ENCODE measurements at regions not wholly inside any gene's neighbourhood (a gene's known extent, or its start where the extent isn't known, plus 50 kb on each side); places are given as distances from the start of the nearest gene placed in this dataset.
"Not testable (repeated sequence)": the region's sequence is repeated elsewhere in the genome, so short reads cannot be mapped to it uniquely, and the experiment has no call there.

DNA sequence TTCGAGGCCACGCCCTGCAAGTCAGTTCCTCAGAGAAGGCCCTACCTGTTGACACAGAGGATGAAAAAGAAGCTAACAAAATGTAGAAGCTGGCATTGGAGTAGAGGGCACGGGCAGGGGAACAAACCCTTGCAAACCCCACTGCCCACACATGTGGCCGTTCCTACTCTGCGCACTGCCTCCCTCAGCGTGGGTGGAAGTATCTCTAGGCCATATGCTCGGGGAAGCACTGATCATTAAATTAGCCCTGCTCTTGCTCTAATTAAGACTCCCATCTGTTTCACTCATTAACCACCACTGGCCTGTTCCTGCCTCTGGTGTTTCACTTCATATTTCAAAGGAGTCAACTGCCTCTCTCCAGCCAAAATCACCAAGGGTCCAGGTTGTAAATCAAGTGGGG, 201.2 kb upstream of the SFSWAP start:
- TF ChIP-seq POLR2A (IDR thresholded peaks at IDR 0.05; ENCODE audit: low read length) = no peak
- no peak for TF ChIP-seq GATA1 (IDR thresholded peaks at IDR 0.05; ENCODE audit: low read depth, low read length)
- no peak for DNase-seq

GRCh38 chr12:131510431-131510830, 200.5 kb upstream of the SFSWAP start:
- no peak for TF ChIP-seq POLR2A (IDR thresholded peaks at IDR 0.05; ENCODE audit: low read length)
- TF ChIP-seq GATA1 (IDR thresholded peaks at IDR 0.05; ENCODE audit: low read depth, low read length) = no peak
- DNase-seq = no peak

- no peak for DNase-seq
- TF ChIP-seq POLR2A (IDR thresholded peaks at IDR 0.05; ENCODE audit: low read length) (no peak), GATA1 (IDR thresholded peaks at IDR 0.05; ENCODE audit: low read depth, low read length) (no peak)
Observed at GRCh38 chr12:131511391-131511802, 199.5 kb upstream of the SFSWAP start.

GRCh38 chr12:131511803-131512561, 198.9 kb upstream of the SFSWAP start:
- DNase-seq = no peak
- TF ChIP-seq GATA1 (IDR thresholded peaks at IDR 0.05; ENCODE audit: low read depth, low read length) = no peak
- no peak for TF ChIP-seq POLR2A (IDR thresholded peaks at IDR 0.05; ENCODE audit: low read length)

DNA sequence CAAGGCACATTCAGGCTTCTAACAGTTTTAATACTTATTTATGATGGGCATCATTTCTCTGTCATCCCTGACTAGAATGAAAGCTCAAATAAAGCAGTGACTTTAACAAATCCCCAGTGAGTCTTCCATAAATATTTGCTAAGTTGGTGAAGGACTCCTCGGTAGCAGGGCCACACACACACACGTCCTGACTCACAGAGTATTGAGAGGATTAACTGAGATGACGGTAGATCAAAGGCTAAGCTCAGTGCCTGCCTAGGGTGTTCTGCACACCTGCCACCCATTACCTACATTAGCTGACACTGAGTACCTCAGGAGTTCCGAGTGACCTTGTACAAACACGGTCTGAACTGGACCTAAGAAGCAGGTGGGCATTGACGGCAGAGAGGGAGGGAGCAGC, 197.3 kb upstream of the SFSWAP start:
- TF ChIP-seq POLR2A (IDR thresholded peaks at IDR 0.05; ENCODE audit: low read length) = no peak
- no peak for TF ChIP-seq GATA1 (IDR thresholded peaks at IDR 0.05; ENCODE audit: low read depth, low read length)
- no peak for DNase-seq

DNA sequence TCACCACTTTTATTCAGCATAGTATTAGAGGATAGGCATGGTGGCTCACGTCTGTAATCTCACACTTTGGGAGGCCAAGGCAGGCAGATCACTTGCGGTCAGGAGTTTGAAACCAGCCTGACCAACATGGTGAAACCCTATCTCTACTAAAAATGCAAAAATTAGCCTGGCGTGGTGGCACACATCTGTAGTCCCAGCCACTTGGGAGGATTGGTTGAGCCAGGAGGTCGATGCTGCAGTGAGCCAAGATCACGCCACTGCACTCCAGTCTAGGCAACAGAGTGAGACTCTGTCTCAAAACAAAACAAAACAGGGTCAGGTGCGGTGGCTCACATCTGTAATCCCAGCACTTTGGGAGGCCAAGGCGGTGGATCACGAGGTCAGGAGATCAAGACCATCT, 190.3 kb upstream of the SFSWAP start:
- DNase-seq = not testable (repeated sequence)

- no peak for DNase-seq
- TF ChIP-seq GATA1 (IDR thresholded peaks at IDR 0.05; ENCODE audit: low read depth, low read length) = no peak
Observed at GRCh38 chr12:131521326-131521725, 189.6 kb upstream of the SFSWAP start.

DNA sequence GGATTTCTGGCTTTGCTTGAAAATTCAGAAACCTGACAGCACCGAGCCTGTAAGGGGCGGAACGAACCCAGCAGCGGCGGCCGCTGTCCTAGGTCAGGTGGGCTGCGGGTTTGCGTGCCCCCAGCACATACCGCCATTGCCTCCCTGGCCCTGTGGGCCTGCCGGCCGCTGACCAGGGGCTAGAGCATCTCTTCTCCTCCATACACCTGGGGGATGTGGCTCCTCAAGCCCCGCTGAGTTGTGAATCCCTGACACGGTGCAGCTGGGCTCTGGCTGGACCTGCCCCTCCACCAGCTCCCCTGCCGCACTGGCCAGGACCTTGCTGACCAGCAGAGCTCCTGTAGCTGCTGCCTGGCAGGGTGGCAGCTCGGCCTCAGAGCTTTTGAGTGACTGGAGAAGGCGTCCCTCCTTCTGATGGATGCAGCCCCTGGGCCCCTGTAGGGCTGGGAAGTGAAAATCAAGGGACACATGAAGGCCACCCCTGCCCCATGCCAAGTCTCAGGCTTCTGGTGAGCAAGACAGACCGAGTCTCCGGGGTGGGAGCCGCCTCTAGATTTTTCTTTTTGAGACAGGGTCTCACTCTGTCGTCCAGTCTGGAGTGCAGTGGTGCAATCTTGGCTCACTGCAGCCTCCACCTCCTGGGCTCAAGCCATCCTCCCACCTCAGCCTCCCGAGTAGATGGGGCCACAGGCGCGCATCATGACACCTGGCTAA, 184.9 kb upstream of the SFSWAP start:
- no peak for TF ChIP-seq GATA1 (IDR thresholded peaks at IDR 0.05; ENCODE audit: low read depth, low read length)
- no peak for TF ChIP-seq POLR2A (IDR thresholded peaks at IDR 0.05; ENCODE audit: low read length)
- no peak for DNase-seq

DNA sequence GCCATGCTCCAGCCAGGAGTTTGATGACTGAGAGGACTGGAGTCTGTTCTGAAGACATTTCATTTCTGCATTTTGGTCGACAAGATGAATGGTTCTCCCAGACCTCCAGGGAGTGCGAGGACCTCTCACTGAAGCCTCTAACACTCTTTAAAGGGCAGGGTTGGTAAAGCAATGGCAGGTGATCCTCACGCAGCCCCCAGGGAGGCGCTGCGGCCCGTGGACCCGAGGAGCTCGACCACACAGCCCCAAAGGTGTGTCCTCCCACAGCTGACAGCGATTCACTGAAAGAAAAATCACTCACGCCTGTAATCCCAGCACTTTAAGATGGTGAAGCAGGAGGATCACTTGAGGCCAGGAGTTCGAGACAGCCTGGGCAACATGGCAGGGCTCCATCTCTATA, 183.8 kb upstream of the SFSWAP start:
- no peak for TF ChIP-seq GATA1 (IDR thresholded peaks at IDR 0.05; ENCODE audit: low read depth, low read length)
- no peak for TF ChIP-seq POLR2A (IDR thresholded peaks at IDR 0.05; ENCODE audit: low read length)
- no peak for DNase-seq

GRCh38 chr12:131527736-131528135, 183.2 kb upstream of the SFSWAP start:
- no peak for DNase-seq
- TF ChIP-seq GATA1 (IDR thresholded peaks at IDR 0.05; ENCODE audit: low read depth, low read length) (no peak), POLR2A (IDR thresholded peaks at IDR 0.05; ENCODE audit: low read length) (no peak)

- no peak for TF ChIP-seq GATA1 (IDR thresholded peaks at IDR 0.05; ENCODE audit: low read depth, low read length)
- no peak for DNase-seq
Observed at GRCh38 chr12:131528144-131528543, 182.7 kb upstream of the SFSWAP start.

GRCh38 chr12:131528667-131529066, 182.2 kb upstream of the SFSWAP start:
- DNase-seq = no peak
- no peak for TF ChIP-seq GATA1 (IDR thresholded peaks at IDR 0.05; ENCODE audit: low read depth, low read length)
- TF ChIP-seq POLR2A (IDR thresholded peaks at IDR 0.05; ENCODE audit: low read length) = no peak

- TF ChIP-seq GATA1 (IDR thresholded peaks at IDR 0.05; ENCODE audit: low read depth, low read length) = no peak
- TF ChIP-seq POLR2A (IDR thresholded peaks at IDR 0.05; ENCODE audit: low read length) = no peak
- DNase-seq = no peak
Observed at GRCh38 chr12:131529196-131530040, 181.5 kb upstream of the SFSWAP start.

DNA sequence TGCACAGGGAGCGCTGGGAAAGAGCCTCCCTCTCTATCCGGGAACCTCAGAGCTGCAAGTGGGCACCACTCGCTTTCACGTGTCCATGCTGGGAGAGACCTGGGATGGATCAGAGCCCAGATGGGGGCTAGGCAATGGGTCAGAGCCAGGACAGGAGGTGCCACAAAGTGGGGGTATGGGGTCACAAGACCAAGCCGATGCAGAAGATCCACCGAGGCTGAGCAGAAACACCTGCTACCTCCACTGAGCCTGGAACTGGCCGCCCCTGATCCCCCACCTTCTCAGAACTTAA, 180.9 kb upstream of the SFSWAP start:
- TF ChIP-seq POLR2A (IDR thresholded peaks at IDR 0.05; ENCODE audit: low read length) = no peak
- DNase-seq = no peak

GRCh38 chr12:131530422-131530821, 180.5 kb upstream of the SFSWAP start:
- no peak for DNase-seq
- no peak for TF ChIP-seq POLR2A (IDR thresholded peaks at IDR 0.05; ENCODE audit: low read length)
- TF ChIP-seq GATA1 (IDR thresholded peaks at IDR 0.05; ENCODE audit: low read depth, low read length) = no peak
